Activated naive CD8-positive, alpha-beta T cell treated with anti-CD3 and anti-CD28 coated beads, Interleukin-2, amount 10 ng/mL, durations not matched to agents 7 days and 5 days (primary cell): ENCODE measurements at regions not wholly inside any gene's neighbourhood (a gene's known extent, or its start where the extent isn't known, plus 50 kb on each side); places are given as distances from the start of the nearest gene placed in this dataset.

ENCODE experiments used
- ATAC-seq: fragments of 150-1000 bp; cut with Tn5 transposase; one replicate; pipeline ENCODE4 v1.10.0; 2021; ENCODE audit warnings: low read depth, moderate library complexity
- POLR2A ChIA-PET: fragments of 350-600 bp; sonication (Branson Sonifier 250); formaldehyde crosslinking; loops from one replicate; lab custom pipeline; 2021; ENCODE audit warnings: antibody characterized with exemption; lab: Charles Lee
- DNase-seq: peaks from one replicate; pipeline ENCODE4 v3.0.0; 2021
- H3K27ac Mint-ChIP-seq: one replicate; pipeline ENCODE4 v1.8.0; 2022; ENCODE audit warnings: mild to moderate bottlenecking, mixed read lengths
- H3K27me3 Mint-ChIP-seq: one replicate; pipeline ENCODE4 v1.8.0; 2022; ENCODE audit warnings: mild to moderate bottlenecking, moderate library complexity, mixed read lengths
- H3K36me3 Mint-ChIP-seq: one replicate; pipeline ENCODE4 v1.8.0; 2021; ENCODE audit warnings: mild to moderate bottlenecking, mixed read lengths
- H3K4me1 Mint-ChIP-seq: one replicate; pipeline ENCODE4 v1.8.0; 2021; ENCODE audit warnings: mixed read lengths
- H3K4me3 Mint-ChIP-seq: one replicate; pipeline ENCODE4 v1.8.0; 2022; ENCODE audit warnings: mild to moderate bottlenecking, moderate library complexity, mixed read lengths
- H3K9me3 Mint-ChIP-seq: one replicate; pipeline ENCODE4 v1.8.0; 2021; ENCODE audit warnings: mixed read lengths

GRCh38 chr17:14015271-14015670 lies 54.0 kb upstream of the COX10 start:
- Mint-ChIP-seq H3K27ac (no peak overlapping the region), H3K36me3 (peaks cover 1% of the 10 kb centered on the region), H3K4me1 (peaks cover 4% of the 10 kb centered on the region), H3K4me3 (no peak overlapping the region), H3K9me3 (peaks cover 2% of the 10 kb centered on the region), H3K27me3 (no peaks in the 10 kb centered on the region)
- DNase-seq (no peak), ATAC-seq (no peak)
- POLR2A ChIA-PET: no interaction called here

- DNase-seq: no peak
- Mint-ChIP-seq H3K27ac (no peak overlapping the region), H3K4me1 (peaks cover 3% of the 10 kb centered on the region), H3K4me3 (no peak overlapping the region), H3K9me3 (peaks cover 2% of the 10 kb centered on the region), H3K36me3 (peaks cover 1% of the 10 kb centered on the region), H3K27me3 (no peaks in the 10 kb centered on the region)
- ATAC-seq: no peak
- POLR2A ChIA-PET: no interaction called here
Observed at GRCh38 chr17:14016858-14017257, 52.4 kb upstream of the COX10 start.

GRCh38 chr17:14019186-14019956 lies 49.9 kb upstream of the COX10 start:
- H3K27ac Mint-ChIP-seq: no peak overlapping the region
- POLR2A ChIA-PET: no interaction called here
- no peak for ATAC-seq
- no peak overlapping the region for H3K4me3 Mint-ChIP-seq
- H3K4me1 Mint-ChIP-seq: peaks cover 1% of the 10 kb centered on the region
- peaks cover 2% of the 10 kb centered on the region for H3K9me3 Mint-ChIP-seq
- H3K27me3 Mint-ChIP-seq: no peaks in the 10 kb centered on the region
- no peak for DNase-seq
- peaks cover 1% of the 10 kb centered on the region for H3K36me3 Mint-ChIP-seq
